Ascending aorta (tissue), 2 donors: ENCODE measurements at regions not wholly inside any gene's neighbourhood (a gene's known extent, or its start where the extent isn't known, plus 50 kb on each side); places are given as distances from the start of the nearest gene placed in this dataset.

Experiments
- DNase-seq, 2 donors: peaks; one replicate each; pipeline ENCODE4 v3.0.0-alpha.2; 2019; ENCODE audit warnings: low spot score in 2 of 2
- H3K27ac ChIP-seq, 2 donors: fragments of 200-600 bp; sonication (generic); one replicate each; pipeline ENCODE4 v1.5.1; 2016 to 2017; ENCODE audit warnings: mild to moderate bottlenecking in 1 of 2
- H3K27me3 ChIP-seq: fragments of 200-600 bp; sonication (generic); one replicate; pipeline ENCODE4 v1.5.1; 2017
- H3K36me3 ChIP-seq, 2 donors: fragments of 200-600 bp; sonication (generic); one replicate each; pipeline ENCODE4 v1.5.1; 2016
- H3K4me1 ChIP-seq, 2 donors: fragments of 200-600 bp; sonication (generic); one replicate each; pipeline ENCODE4 v1.5.1; 2016 to 2017; ENCODE audit warnings: mild to moderate bottlenecking in 1 of 2
- H3K4me3 ChIP-seq, 2 donors: fragments of 200-600 bp; sonication (generic); one replicate each; pipeline ENCODE4 v1.5.1; 2016 to 2017; ENCODE audit warnings: mild to moderate bottlenecking in 1 of 2
- H3K9me3 ChIP-seq, 2 donors: fragments of 200-600 bp; sonication (generic); one replicate each; pipeline ENCODE4 v1.5.1; 2016
- intact Hi-C: fragments of 100-400 bp; cut with DNase I; formaldehyde crosslinking; loops from one replicate; pipeline ENCODE4 v1.15.1; 2023
- TF ChIP-seq, protein P1 (sequence below), 3 experiments: fragments of 200-600 bp in 2 of 3; fragments of 450-650 bp in 1 of 3; sonication (generic) in 2 of 3; IDR thresholded peaks; one replicate each; pipeline ENCODE4 v1.5.1; 2016 to 2019; ENCODE audit warnings: antibody characterized with exemption in 3 of 3, mild to moderate bottlenecking in 1 of 3, moderate library complexity in 1 of 3

DNA sequence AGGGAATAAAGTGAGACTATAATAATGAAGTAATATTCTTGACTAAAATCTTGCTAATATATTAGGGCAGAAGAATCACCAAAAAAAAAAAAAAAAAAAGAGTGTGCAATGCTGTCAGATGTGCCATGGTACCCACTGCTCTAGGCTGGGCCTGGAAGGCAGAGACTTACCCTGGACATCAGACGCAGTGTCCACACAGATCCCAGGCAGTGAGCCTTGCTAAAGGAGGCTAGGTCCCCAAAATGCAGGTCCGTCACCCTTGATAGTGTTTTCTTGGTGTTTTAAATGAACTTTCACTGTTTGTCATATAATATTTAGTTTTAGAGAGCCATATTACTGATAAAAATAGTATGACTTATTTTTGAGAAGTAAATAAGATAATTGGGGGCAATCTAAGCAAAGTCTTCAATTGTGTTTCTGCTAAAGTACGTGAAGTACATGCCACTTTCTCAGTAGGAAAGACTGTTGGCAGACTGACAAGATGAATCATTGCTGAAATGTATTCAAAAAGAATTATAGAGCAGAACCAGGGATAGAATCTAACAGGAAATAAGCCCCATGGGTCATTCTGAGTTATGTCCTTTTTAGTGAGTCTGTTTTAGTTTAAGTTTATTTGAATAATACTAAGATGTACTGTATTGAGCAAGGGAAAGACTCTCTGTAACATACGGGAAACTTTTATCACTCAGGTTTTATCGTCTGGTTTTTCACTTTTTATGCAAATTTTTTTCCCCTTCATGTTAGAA is 74.6 kb upstream of the PDC start:
- no peak overlapping the region for H3K4me3 ChIP-seq

DNA sequence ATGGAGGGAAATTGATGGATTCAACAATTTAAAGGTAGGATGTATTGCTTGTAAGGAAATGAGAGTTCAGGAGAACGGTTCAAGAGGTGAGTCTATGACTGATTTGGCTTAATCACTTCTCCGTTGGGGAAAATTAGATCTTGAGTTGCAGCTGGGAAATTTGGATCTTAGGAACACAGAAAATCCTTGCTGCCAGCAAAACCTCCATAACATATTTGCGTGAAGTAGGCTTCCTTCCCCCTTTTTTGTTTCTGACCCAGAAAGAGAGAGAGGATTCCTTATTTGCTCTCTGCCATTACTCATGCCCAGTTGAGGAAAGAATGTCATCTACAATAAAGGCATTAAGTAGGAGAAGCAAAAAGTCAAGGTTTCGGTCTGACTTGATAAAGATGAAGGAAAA is 73.5 kb upstream of the PDC start:
- DNase-seq = no peak
- intact Hi-C loops = no loop called here
- no peak overlapping the region for H3K27ac ChIP-seq
- peaks cover 0 to 10% of the 10 kb centered on the region in 2 donors for H3K4me1 ChIP-seq
- no peaks in the 10 kb centered on the region for H3K9me3 ChIP-seq
- no peaks in the 10 kb centered on the region for H3K27me3 ChIP-seq
- H3K36me3 ChIP-seq = no peaks in the 10 kb centered on the region
- TF ChIP-seq, protein P1, sequence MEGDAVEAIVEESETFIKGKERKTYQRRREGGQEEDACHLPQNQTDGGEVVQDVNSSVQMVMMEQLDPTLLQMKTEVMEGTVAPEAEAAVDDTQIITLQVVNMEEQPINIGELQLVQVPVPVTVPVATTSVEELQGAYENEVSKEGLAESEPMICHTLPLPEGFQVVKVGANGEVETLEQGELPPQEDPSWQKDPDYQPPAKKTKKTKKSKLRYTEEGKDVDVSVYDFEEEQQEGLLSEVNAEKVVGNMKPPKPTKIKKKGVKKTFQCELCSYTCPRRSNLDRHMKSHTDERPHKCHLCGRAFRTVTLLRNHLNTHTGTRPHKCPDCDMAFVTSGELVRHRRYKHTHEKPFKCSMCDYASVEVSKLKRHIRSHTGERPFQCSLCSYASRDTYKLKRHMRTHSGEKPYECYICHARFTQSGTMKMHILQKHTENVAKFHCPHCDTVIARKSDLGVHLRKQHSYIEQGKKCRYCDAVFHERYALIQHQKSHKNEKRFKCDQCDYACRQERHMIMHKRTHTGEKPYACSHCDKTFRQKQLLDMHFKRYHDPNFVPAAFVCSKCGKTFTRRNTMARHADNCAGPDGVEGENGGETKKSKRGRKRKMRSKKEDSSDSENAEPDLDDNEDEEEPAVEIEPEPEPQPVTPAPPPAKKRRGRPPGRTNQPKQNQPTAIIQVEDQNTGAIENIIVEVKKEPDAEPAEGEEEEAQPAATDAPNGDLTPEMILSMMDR (IDR thresholded peaks at IDR 0.05) = no peak
- no peak overlapping the region for H3K4me3 ChIP-seq

More for the DNA sequence above, 74.6 kb upstream of the PDC start:
- DNase-seq = no peak
- Histone ChIP-seq H3K4me1 (peaks cover 0 to 10% of the 10 kb centered on the region in 2 donors), H3K27ac (no peak overlapping the region), H3K36me3 (no peaks in the 10 kb centered on the region), H3K9me3 (no peaks in the 10 kb centered on the region), H3K27me3 (no peaks in the 10 kb centered on the region)
- intact Hi-C loops = no loop called here
- TF ChIP-seq, protein P1 (IDR thresholded peaks at IDR 0.05) = no peak

DNA sequence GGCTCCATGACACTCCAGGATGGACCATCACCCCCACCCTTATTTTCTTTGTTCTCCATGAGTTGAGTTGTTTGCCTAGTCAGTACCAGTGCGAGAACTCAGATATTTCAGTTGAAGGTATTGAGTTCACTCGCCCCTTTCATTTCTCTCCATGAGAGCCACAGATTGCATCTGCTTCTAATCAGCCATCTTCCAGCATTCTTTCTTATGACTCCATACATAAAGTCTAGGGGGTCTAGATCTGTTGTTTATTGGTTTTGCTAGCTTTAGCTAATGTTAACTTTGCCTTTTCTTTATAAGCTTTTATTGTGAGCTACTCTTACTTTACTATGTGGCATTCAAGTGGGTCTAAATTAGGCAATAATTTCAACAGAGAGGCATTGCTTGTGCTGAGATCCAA is 71.6 kb upstream of the PDC start:
- H3K27ac ChIP-seq = no peak overlapping the region
- TF ChIP-seq, protein P1 (IDR thresholded peaks at IDR 0.05) = no peak
- no peaks in the 10 kb centered on the region for H3K36me3 ChIP-seq
- no peak for DNase-seq
- H3K27me3 ChIP-seq = no peaks in the 10 kb centered on the region
- H3K9me3 ChIP-seq = no peaks in the 10 kb centered on the region
- H3K4me3 ChIP-seq = no peak overlapping the region
- peaks cover 0 to 10% of the 10 kb centered on the region in 2 donors for H3K4me1 ChIP-seq
- intact Hi-C loops = no loop called here

DNA sequence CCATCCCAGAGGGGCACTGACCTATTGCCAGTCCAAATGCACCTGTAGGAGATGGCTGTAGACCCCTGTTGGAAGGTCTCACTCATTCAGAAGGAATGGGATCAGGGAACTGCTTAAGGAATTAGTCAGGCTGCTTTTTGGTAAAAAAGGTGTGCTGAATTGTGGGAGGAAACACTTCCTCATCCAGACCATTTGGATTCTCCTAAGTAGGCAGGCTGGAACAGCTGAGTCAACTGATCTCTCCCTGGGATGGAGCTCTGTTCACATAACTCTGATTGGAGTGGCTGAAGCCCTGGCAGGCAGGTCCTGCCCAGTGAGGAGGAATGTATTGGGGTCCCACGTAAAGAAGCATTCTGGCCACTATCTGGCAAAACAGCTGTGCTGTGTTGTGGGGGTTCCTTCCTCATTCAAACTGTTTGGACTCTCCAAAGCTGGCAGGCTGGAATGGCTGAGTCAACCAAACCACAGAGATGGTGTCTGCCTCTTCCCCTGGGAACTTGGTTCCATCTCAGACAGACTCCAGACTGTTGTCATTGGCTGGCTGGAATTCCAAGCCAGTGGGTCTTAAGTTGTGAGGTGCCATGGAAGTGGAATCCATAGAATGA is 70.7 kb upstream of the PDC start:
- H3K27me3 ChIP-seq = no peaks in the 10 kb centered on the region
- H3K27ac ChIP-seq = no peak overlapping the region
- intact Hi-C loops = no loop called here
- TF ChIP-seq, protein P1 (IDR thresholded peaks at IDR 0.05) = no peak
- H3K4me3 ChIP-seq = no peak overlapping the region
- H3K4me1 ChIP-seq = peaks cover 0 to 10% of the 10 kb centered on the region in 2 donors
- no peak for DNase-seq
- no peaks in the 10 kb centered on the region for H3K36me3 ChIP-seq
- no peaks in the 10 kb centered on the region for H3K9me3 ChIP-seq

DNA sequence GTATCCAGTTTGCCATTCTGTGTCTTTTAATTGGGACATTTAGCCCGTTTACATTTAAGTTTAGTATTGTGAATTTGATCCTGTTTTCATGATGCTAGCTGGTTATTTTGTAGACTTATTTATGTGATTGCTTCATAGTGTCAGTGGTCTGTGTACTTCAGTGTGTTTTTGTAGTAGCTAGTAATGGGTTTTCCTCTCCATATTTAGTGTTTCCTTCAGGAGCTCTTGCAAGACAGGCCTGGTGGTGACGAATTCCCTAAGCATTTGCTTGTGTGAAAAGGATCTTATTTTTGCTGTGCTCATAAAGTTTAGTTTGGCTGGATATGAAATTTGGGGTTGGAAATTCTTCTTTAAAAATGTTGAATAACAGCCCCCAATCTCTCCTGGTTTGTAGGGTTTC is 69.2 kb upstream of the PDC start:
- TF ChIP-seq, protein P1 (IDR thresholded peaks at IDR 0.05) = no peak
- Histone ChIP-seq H3K4me1 (no peaks in the 10 kb centered on the region), H3K36me3 (no peaks in the 10 kb centered on the region), H3K27me3 (no peaks in the 10 kb centered on the region), H3K4me3 (no peak overlapping the region), H3K27ac (no peak overlapping the region), H3K9me3 (no peaks in the 10 kb centered on the region)
- no peak for DNase-seq
- intact Hi-C loops = no loop called here
